Nephron progenitor cell (in vitro differentiated cells): ENCODE measurements at regions not wholly inside any gene's neighbourhood (a gene's known extent, or its start where the extent isn't known, plus 50 kb on each side); places are given as distances from the start of the nearest gene placed in this dataset.
"Not testable (repeated sequence)": the region's sequence is repeated elsewhere in the genome, so short reads cannot be mapped to it uniquely, and the experiment has no call there.

Experiments used
- DNase-seq: peaks from one replicate; pipeline ENCODE4 v3.0.0; 2021
- H3K27ac Mint-ChIP-seq: 2 replicates; pipeline ENCODE4 v1.8.0; 2021; ENCODE audit warnings: mild to moderate bottlenecking, moderate library complexity, mixed read lengths
- H3K27me3 Mint-ChIP-seq: 2 replicates; pipeline ENCODE4 v1.8.0; 2021; ENCODE audit warnings: mild to moderate bottlenecking, low read depth, mixed read lengths; ENCODE audit not compliant: poor library complexity
- H3K36me3 Mint-ChIP-seq: 2 replicates; pipeline ENCODE4 v1.8.0; 2021; ENCODE audit warnings: low read depth, mixed read lengths
- H3K4me1 Mint-ChIP-seq: 2 replicates; pipeline ENCODE4 v1.8.0; 2021; ENCODE audit warnings: mixed read lengths
- H3K4me3 Mint-ChIP-seq: 2 replicates; pipeline ENCODE4 v1.8.0; 2021; ENCODE audit warnings: mild to moderate bottlenecking, moderate library complexity, mixed read lengths
- H3K9me3 Mint-ChIP-seq: 2 replicates; pipeline ENCODE4 v1.8.0; 2021; ENCODE audit warnings: mild to moderate bottlenecking, moderate library complexity, mixed read lengths
- CTCF ChIP-seq: fragments of 200-600 bp; sonication (generic); IDR thresholded peaks from 2 replicates; pipeline ENCODE4 v1.5.0; 2021; ENCODE audit warnings: antibody characterized with exemption

GRCh38 chr6:163735076-163735475 is 320.6 kb downstream of the QKI start:
- H3K4me1 Mint-ChIP-seq, result peaks cover 7% of the 10 kb centered on the region
- no peaks in the 10 kb centered on the region for H3K36me3 Mint-ChIP-seq
- no peak overlapping the region for H3K27ac Mint-ChIP-seq
- no peak for TF ChIP-seq CTCF
- DNase-seq, result no peak
- H3K27me3 Mint-ChIP-seq, result peaks cover 19% of the 10 kb centered on the region
- no peak overlapping the region for H3K4me3 Mint-ChIP-seq
- H3K9me3 Mint-ChIP-seq, result peaks cover 4% of the 10 kb centered on the region

- no peak overlapping the region for H3K4me3 Mint-ChIP-seq
- no peak for TF ChIP-seq CTCF
- peaks cover 17% of the 10 kb centered on the region for H3K27me3 Mint-ChIP-seq
- peaks cover 4% of the 10 kb centered on the region for H3K9me3 Mint-ChIP-seq
- no peak for DNase-seq
- no peak overlapping the region for H3K27ac Mint-ChIP-seq
- no peaks in the 10 kb centered on the region for H3K36me3 Mint-ChIP-seq
- H3K4me1 Mint-ChIP-seq, result peaks cover 12% of the 10 kb centered on the region
Measured at GRCh38 chr6:163733061-163733460, 318.5 kb downstream of the QKI start.

- Mint-ChIP-seq H3K27me3 (peaks cover 15% of the 10 kb centered on the region), H3K4me3 (no peak overlapping the region), H3K9me3 (peaks cover 4% of the 10 kb centered on the region), H3K27ac (no peak overlapping the region), H3K4me1 (peaks cover 12% of the 10 kb centered on the region), H3K36me3 (no peaks in the 10 kb centered on the region)
- no peak for DNase-seq
- TF ChIP-seq CTCF, result no peak
Measured at GRCh38 chr6:163732479-163732878, 318.0 kb downstream of the QKI start.

GRCh38 chr6:163732014-163732351 is 317.5 kb downstream of the QKI start:
- H3K4me1 Mint-ChIP-seq, result peaks cover 12% of the 10 kb centered on the region
- not testable (repeated sequence) for H3K36me3 Mint-ChIP-seq, H3K4me3 Mint-ChIP-seq, DNase-seq, H3K9me3 Mint-ChIP-seq, H3K27ac Mint-ChIP-seq
- peaks cover 15% of the 10 kb centered on the region for H3K27me3 Mint-ChIP-seq

GRCh38 chr6:163731215-163732013 is 316.9 kb downstream of the QKI start:
- H3K9me3 Mint-ChIP-seq, result no peaks in the 10 kb centered on the region
- DNase-seq, result no peak

More at GRCh38 chr6:163731215-163732013, 316.9 kb downstream of the QKI start:
- H3K27me3 Mint-ChIP-seq, result peaks cover 15% of the 10 kb centered on the region
- TF ChIP-seq CTCF, result no peak
- no peaks in the 10 kb centered on the region for H3K36me3 Mint-ChIP-seq
- no peak overlapping the region for H3K4me3 Mint-ChIP-seq
- peaks cover 12% of the 10 kb centered on the region for H3K4me1 Mint-ChIP-seq
- peak overlapping the region; percentile 48 for H3K27ac Mint-ChIP-seq
